ENCODE measurements at regions not wholly inside any gene's neighbourhood (a gene's known extent, or its start where the extent isn't known, plus 50 kb on each side); places are given as distances from the start of the nearest gene placed in this dataset.

DNA sequence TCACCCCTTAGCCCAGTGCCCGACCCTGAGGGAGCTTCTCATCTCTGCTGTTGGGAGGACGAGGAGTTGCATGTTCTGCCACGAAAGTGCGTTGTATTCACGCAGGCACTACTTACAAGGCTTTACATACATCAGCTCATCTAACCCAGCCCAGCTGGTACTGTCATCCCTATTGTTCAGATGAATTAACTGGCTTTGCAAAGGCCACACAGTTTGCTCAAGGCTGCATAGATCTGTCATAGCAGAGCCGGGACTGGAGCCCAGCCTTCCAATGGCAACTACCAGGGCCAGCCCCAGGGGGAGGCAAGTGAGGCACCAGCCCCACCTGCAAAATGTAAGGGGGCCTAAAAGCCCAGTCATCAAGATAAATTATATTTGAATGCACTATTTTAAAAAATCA is 257.6 kb downstream of the NFATC2 start:
- TF ChIP-seq, protein P1, sequence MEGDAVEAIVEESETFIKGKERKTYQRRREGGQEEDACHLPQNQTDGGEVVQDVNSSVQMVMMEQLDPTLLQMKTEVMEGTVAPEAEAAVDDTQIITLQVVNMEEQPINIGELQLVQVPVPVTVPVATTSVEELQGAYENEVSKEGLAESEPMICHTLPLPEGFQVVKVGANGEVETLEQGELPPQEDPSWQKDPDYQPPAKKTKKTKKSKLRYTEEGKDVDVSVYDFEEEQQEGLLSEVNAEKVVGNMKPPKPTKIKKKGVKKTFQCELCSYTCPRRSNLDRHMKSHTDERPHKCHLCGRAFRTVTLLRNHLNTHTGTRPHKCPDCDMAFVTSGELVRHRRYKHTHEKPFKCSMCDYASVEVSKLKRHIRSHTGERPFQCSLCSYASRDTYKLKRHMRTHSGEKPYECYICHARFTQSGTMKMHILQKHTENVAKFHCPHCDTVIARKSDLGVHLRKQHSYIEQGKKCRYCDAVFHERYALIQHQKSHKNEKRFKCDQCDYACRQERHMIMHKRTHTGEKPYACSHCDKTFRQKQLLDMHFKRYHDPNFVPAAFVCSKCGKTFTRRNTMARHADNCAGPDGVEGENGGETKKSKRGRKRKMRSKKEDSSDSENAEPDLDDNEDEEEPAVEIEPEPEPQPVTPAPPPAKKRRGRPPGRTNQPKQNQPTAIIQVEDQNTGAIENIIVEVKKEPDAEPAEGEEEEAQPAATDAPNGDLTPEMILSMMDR (IDR thresholded peaks at IDR 0.05), result no peak
- TF ChIP-seq EZH2phosphoT487 (IDR thresholded peaks at IDR 0.05), result no peak
- no peak for TF ChIP-seq EZH2 (IDR thresholded peaks at IDR 0.05)
